22Rv1 (cell line): ENCODE measurements at regions not wholly inside any gene's neighbourhood (a gene's known extent, or its start where the extent isn't known, plus 50 kb on each side); places are given as distances from the start of the nearest gene placed in this dataset.

Source experiments
- H3K27ac ChIP-seq: fragments of 450-650 bp; 2 replicates; pipeline ENCODE4 v1.5.1; 2017
- ZFX ChIP-seq: fragments of 450-650 bp; IDR thresholded peaks from 2 replicates; pipeline ENCODE4 v1.6.1; 2017; ENCODE audit warnings: antibody characterized with exemption, borderline replicate concordance
- TF ChIP-seq, protein P1 (sequence below): fragments of 450-650 bp; IDR thresholded peaks from 2 replicates; pipeline ENCODE4 v1.5.1; 2017; ENCODE audit warnings: mild to moderate bottlenecking

DNA sequence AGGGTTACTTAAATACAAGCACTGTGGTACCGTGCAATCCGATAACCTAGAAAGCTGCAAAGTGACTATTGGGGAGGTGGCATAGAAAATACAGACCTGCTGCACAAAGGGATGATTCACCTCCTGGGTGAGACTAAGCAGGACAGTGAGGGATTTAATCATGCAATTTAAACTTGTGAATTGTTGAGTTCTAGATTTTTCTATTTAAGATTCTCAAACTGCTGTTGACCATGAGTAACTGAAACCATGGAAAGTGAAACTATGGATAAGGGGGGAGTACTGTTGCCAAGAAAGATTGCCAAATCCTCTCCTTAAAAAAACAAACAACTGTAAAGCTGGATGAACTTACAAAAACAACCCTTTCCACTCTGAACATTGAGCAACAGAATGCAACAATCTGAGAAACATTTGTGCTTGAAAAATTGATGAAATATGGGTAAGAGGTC, 61.5 kb upstream of the NUDT12 start:
- no peak overlapping the region for H3K27ac ChIP-seq
- no peak for TF ChIP-seq ZFX
- TF ChIP-seq, protein P1, sequence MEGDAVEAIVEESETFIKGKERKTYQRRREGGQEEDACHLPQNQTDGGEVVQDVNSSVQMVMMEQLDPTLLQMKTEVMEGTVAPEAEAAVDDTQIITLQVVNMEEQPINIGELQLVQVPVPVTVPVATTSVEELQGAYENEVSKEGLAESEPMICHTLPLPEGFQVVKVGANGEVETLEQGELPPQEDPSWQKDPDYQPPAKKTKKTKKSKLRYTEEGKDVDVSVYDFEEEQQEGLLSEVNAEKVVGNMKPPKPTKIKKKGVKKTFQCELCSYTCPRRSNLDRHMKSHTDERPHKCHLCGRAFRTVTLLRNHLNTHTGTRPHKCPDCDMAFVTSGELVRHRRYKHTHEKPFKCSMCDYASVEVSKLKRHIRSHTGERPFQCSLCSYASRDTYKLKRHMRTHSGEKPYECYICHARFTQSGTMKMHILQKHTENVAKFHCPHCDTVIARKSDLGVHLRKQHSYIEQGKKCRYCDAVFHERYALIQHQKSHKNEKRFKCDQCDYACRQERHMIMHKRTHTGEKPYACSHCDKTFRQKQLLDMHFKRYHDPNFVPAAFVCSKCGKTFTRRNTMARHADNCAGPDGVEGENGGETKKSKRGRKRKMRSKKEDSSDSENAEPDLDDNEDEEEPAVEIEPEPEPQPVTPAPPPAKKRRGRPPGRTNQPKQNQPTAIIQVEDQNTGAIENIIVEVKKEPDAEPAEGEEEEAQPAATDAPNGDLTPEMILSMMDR = no peak

DNA sequence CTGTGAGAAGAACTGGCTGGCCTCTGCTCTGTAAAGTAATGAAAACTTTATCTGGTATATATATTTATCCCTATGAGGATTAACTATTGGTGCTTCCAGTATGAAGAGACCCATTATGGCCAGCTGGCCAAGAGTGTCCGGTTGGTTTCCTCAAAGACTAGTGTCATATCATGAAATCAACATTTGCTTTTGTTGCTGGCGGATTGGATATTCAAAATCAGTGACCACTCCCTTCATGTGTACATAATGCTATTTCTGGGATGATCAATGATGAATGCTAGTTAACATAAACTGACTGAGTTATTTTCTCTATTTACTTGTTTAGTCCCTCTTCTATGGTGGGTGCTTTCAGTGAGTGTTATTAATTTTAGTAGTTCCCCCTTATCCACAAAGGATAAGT, 60.8 kb upstream of the NUDT12 start:
- TF ChIP-seq, protein P1 = no peak
- no peak for TF ChIP-seq ZFX
- H3K27ac ChIP-seq = no peak overlapping the region

DNA sequence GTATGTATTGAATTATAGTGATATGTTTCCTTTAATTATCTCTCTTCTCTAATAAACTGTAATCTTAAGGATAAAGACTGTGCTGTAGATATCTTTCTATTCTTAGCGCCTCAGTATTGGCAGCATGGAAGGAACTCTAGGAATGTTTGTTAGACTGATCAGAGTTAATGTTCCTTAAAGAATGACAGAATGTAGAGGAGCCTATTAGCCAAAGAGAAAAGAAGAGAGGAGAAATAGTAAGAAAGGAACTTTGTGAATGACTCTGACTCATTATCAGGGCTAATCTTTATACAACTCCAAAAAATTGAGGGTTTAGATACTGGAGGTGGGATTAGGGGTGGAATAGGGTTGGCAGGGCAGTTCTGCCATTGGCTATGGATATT, 59.0 kb upstream of the NUDT12 start:
- TF ChIP-seq, protein P1 = no peak
- TF ChIP-seq ZFX = no peak
- no peak overlapping the region for H3K27ac ChIP-seq

DNA sequence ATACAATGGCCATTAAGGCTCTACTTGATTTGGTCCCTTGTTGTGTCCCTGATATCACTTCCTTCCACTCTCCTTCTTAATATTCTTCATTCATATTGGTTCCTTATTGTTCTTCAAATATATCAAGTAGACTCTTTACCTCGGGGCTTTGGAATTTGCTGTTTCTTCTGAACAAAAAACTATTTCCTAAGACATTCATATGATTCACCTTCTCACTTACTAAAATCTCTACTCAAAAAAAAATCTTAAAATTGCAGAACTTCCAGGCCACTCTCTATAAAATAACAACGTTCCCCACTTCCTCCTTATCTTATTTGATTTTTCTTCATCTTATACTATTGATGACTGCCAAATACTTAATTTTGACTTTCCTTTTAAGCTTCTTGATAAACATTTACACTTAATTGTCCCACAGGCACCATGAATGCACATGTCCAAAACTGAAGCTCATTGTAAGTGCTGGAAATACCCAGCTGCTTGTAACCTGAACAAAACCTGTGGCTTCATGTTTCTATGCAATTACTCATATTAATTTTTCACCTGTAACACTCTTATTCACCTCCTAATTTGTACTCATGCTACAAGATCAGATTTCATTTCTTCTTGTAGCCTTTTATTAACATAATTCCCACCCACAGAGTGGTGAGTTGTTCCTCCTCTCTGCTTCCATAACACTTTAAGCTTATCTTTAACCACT, 58.4 kb upstream of the NUDT12 start:
- TF ChIP-seq ZFX = no peak
- no peak overlapping the region for H3K27ac ChIP-seq

DNA sequence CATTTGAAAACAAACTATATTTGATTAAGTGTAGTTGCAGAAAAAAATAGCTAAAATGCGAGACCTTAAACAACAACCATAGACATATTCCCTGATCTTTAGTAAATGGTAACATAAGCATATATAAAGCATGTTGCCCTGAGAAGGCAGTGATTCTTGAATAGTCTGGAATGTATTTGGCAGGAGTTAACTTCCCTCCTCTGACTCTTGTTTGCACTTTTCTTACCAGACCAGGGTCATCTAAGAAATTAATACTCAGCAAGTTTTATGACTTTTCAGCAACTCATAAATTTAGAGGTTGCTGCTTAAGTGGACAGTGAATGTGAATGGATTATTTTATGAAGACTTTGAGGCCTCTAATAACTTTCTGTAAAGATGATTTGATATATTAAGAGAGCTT, 55.3 kb upstream of the NUDT12 start:
- TF ChIP-seq ZFX = no peak
- TF ChIP-seq, protein P1 = no peak

DNA sequence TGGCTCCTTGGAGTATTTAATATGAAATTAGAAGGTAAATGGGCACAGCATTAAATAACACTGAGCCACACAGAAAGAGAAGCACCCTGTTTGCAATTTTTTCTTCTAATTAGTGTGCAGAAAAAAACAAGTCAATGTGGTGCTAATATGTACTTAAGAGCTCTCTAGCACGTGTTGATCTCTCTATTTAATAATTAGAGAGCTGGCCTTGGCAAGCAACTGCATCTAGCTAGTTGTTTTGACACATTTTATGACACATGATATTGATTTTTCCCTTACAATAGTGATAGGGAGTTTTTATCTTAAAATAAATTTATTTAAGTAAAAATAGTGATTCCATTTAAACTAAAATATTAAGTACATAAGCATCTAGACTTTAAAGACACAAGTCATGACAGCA, 54.5 kb upstream of the NUDT12 start:
- H3K27ac ChIP-seq = no peak overlapping the region
- TF ChIP-seq, protein P1 = no peak
- no peak for TF ChIP-seq ZFX

More for the DNA sequence above, 55.3 kb upstream of the NUDT12 start:
- H3K27ac ChIP-seq = no peak overlapping the region

DNA sequence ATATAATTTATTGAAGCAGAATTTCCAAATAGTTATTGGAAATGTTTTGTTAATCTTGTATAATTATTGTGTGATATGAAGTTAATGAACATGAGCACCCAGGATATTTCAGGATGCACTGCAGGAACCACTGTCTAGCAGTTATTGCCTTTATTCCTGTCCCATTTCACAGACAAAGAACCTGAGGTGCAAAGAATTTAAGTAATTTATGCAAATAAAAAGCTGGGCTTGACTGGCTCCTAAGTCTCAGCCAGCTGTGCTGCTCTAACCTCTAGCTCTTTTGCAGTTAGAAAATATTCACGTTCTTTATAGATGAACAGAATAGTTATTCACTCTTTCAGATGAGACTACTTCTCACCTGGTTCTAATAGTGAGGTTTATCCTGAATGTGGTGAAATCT, 50.0 kb upstream of the NUDT12 start:
- TF ChIP-seq ZFX = no peak
- TF ChIP-seq, protein P1 = no peak
- H3K27ac ChIP-seq = no peak overlapping the region
